ENCODE measurements at regions not wholly inside any gene's neighbourhood (a gene's known extent, or its start where the extent isn't known, plus 50 kb on each side); places are given as distances from the start of the nearest gene placed in this dataset.
A peak's percentile ranks its signal among the peaks of the same experiment; 100 is the strongest.

DNA sequence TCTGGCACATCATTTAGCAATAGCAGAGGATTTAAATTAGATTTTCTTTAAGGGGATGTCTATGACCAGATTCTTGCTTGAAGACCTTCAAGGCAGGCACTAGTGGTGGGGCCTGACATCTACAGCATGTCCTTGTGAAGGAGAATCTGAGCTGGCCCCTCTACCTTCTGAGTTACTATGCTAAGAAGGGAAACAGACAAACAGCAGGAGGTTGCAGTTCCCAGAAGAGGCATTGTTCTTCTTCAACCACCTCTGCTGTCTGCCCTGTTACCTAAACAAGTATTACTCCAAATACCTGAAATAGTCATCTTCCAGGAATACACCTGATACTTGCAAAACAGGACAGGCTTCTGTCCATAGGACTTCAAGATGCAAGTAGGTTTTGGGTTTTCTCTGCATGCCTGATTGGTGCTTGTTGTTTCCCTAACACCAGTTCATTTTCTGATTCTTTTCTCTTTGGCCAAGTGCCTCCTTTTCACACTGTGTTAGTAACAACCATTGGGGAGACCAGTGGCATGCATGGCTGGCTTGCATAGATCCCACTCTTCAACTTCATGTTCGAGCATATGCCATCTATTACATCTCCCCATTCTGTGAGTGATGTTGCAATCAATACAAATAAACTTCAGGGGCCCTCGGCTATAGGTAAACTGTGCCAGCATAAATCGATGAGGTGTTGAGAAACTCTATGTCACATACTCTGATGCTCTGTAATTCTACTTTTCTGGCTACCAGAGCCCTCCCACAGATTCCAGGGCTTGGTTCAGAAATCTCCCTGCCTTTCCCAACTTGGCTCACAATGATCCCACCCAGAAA is 93.0 kb upstream of the DUSP10 start:
- DNase-seq: no peak

DNA sequence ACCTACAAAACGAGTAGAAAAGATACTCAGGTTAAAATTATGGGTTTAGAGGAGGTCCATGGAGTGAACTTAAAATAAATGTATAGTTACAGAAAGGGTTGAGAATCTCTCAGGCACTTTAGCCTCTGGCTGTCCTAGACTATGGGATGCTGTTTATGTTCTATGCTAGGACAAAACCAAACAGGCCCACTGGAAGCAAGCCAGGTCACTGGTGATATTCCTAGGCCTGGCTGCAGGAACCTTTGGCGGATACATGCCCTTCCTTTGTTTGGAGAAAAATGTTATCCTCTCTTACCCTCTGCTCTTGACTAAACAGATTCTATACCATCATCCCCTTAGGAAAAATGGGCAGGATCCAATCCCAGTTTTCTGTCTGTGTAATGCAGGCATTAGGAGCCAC is 90.7 kb upstream of the DUSP10 start:
- no peak for DNase-seq

DNA sequence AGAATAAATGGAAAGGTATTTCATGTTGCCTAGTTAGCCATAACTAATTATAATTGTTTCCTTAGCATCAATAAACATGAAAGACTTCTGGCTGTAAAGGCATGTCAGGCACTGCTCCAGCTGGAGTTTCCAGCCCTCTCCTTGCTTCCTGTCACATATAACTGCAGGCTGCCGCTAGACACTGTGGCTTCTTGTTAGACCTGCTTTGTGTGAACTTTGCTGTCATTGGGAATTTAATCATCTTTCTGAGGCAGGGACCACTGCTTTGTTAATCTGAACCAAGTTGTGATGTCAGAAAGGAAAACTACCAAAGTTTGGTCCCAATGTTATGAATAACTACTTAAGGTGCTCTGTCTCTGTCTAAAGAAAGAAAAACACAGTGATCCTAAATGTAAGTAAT is 90.3 kb upstream of the DUSP10 start:
- DNase-seq: no peak

- peak; percentile 94 for DNase-seq
These were observed 87.6 kb upstream of the DUSP10 start for GRCh38 chr1:221829327-221830015.

DNA sequence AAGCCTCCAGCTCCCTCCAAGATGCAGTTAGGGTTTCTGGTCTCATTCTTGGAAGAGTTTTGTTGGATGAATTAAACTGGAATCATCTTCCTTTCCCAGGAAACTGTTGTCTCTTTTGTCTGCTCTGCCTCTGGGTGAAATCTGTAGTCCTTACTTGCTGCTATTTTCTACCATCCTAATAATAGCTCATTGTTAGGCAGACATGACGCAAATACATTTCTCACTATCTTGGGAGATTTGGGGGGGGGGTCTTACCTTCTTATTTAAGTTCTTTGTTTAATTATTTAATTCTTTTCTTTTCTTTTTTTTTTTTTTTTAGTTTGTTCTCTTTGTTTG is 85.4 kb upstream of the DUSP10 start:
- no peak for DNase-seq

GRCh38 chr1:221824909-221825308 is 83.0 kb upstream of the DUSP10 start:
- DNase-seq: no peak

- DNase-seq: peak; percentile 67
These were observed 82.1 kb upstream of the DUSP10 start for GRCh38 chr1:221824025-221824424.

DNA sequence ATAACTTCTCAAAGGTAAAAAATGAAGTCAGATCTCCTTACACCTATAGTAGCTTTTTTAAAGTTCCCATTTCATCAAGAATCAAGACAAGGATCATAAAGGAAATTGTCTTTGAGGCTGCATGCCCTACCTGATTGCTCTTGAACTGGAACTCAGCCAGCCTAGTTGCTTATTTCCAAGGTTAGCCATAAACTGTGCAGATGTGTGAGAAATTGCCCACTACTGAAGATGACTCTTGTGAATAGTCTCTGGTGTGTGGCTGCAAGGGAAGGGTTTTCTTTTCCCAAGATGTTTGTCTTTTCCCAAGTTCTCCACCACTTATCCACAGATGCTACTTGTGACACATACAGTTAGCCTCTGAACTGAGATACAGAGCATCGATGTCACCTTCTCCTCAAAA is 81.7 kb upstream of the DUSP10 start:
- DNase-seq: no peak

GRCh38 chr1:221823149-221823548 is 81.3 kb upstream of the DUSP10 start:
- no peak for DNase-seq

DNA sequence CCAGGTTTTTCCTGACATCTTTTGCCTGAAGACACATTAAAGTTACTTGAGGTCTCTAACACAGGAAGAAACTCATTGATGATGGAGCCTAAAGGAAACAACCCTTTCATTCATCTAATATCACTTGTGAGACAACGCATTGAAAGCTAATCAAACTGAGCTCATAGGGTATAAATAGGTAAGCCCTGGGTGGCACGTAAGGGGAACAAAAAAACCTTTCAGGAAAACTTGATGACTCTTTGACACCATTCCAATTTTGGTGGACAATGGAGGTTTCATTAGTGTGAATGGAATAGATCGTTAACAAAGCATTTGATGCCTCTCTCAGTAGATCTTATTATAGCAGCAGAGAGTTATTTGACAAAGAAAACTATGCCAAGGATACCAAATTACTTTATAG is 80.7 kb upstream of the DUSP10 start:
- DNase-seq: no peak

GRCh38 chr1:221816899-221817298 is 75.0 kb upstream of the DUSP10 start:
- DNase-seq: peak; percentile 94

DNA sequence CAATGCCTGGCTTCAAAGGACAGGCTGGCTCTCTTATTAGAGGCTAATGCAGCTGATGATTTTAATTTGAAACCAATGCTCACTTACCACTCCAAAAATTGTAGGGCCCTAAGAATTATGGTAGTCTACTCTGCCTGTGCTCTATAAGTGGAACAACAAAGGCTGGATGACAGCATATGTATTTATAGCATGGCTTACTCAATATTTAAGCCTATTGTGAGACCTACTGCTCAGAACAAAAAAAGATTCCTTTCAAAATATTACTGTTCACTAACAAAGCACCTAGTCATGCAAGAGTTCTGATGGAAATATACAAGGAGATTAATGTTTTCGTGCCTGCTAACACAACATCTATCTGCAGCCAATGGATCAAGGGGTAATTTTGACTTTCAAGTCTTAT is 73.8 kb upstream of the DUSP10 start:
- DNase-seq: no peak

DNA sequence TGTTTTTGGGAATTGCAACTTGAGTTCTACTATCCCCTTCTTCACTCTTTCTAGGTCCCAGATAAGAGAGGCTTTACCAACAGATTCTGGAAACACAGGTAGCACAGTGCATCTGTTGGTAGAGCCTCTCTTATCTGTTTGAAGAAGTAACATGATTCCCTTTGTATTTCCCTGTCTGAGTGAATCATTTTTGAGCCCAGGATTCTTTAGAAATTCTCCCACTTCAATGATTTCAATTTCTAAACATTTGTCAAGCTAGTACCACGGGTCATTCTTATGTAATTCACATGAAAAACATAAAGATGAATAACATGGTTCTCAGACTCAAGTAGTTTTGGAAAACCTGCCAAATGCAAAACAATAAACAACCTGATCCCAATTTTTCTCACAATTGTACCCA is 72.0 kb upstream of the DUSP10 start:
- DNase-seq: no peak

DNA sequence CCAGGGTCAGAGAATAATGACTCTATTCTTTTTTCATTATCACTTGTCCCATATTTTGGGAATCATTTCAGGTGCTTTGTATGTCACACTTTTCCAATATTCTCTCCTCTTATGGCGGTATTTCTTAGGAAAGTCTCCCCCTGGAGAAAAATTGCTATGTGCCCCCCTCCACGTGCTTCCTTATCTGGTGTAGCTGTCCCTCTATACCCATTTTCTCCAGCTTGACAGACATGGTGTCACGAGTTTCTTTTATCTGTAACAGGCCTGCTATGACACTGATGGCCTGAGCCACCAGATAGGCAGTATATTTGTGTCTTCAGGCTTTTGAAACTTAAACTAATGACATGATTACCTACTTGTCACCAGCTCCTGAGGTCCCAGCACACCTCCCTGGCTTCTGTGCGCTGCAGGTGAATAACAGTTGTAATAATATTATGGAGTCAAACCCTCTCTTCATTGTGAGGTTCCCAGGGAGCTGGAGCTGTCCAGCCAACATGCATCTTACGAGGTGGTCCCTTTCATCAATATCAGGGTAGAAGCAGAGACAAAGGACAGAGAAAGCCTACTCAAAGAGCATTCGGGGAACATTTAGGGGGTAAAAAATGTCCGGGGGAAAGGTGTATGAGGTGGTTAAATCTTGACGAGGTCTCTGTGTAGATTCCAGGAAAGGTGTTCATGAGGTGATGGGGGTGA is 71.2 kb upstream of the DUSP10 start:
- no peak for DNase-seq

DNA sequence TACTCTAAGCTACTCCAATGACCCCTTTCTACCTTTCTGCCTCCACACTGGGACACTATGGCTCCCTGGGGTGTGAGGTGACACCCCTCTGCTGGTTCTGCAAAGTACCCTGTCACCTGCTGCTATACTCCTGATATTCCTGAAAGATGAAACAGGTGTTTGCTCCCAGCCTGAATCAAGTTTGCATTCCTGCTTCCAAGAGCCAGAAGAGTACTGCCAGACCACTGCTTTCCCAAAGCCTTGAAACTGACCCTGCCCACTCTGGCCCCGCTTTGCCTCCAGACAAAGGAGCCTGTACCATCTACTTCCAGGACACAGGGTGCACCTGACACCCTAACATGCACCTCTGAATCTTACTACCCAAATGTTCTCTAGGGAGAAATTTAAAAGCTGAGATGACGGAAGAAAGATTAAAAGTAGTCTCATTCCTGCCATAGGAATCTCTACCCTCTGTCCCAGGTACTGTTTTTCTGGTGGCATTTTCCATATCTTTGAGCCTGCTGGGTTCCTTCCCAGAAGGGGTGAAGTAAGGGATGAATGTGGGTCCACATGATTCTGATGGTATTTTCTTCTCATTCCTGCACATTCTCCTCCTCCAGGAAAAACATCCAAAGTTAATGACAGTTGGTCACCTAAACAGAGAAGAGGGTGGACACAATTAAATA is 70.3 kb upstream of the DUSP10 start:
- DNase-seq: no peak

DNA sequence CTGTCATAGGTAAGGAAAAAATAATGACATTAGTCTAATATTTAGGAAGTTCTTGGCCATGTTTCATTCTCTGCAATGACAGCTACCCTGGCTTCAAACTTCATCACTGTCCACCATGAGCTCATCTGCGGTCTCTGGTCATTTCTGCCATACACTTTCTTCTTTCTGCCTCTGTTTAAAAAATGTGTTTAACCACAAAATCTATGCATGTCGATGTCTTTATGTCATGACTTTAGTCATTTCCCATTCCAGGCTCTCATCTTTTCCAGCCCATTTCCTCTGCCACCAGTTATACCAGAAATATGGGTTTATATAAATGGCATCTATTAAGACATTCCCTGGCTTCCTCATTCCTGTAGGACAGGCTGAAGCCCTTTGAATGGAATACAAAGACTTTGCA is 68.5 kb upstream of the DUSP10 start:
- DNase-seq: peak; percentile 95

DNA sequence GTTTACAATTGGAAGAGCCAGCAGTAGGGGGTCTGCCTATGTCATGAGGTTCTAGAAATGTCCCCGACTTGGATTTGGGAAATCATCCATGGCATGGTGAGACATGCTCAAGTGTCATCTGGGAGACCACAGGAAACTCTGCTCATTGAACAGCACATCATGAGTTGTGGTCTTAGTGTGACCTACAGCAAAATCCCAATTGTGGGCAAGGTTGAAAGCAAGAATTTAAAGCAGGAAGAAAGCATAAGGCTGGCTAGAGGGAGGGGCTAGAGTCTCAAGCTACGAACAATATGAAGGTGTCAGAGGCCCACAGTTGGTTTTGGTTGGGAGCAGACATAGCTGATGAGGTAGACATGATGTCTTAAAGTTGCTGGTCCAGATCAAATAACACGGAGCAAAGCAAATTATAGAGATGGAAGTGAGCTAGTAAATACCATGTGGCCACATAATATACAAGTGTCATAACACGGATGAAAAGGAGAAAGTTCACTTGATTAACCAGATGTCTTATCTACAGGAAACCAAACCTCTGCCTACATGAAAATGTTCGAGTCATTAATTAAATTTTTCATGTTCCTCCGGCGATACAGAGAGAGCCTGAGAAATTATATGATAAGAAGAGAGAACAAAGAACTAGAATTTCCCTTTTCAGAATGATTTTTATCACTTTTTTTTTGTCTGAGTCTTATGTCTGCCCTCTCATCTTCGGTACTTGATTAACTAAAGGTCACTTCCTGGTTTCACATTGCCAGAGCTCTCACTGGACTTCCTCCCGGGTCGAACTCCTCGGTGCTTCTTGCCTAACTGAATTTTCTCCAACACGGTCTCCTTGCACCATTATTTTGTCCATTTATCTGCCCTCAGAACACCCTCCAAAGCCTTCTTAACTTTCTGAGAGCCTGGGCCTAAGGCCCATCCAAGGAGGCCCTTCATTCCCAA is 67.5 kb upstream of the DUSP10 start:
- no peak for DNase-seq

- no peak for DNase-seq
These were observed 65.1 kb upstream of the DUSP10 start for GRCh38 chr1:221806984-221807383.

DNA sequence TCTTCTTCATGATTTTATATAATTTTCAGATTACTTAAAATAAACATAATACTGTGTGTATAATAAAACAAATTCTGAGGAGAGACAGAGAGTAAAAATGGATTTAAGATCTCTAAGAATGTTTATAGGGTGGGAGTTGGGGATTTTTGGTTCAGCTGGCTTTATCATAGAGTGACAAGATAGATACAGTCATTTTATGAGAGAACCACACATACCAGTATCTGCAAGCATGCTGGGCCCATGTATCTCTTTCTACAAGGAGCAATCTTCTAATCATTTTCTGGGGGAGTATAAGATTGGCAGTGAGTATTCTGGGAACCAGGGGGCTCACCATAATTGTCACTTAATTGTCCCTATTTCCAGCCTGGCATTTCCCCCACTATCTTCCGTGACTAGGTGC is 64.3 kb upstream of the DUSP10 start:
- no peak for DNase-seq

DNA sequence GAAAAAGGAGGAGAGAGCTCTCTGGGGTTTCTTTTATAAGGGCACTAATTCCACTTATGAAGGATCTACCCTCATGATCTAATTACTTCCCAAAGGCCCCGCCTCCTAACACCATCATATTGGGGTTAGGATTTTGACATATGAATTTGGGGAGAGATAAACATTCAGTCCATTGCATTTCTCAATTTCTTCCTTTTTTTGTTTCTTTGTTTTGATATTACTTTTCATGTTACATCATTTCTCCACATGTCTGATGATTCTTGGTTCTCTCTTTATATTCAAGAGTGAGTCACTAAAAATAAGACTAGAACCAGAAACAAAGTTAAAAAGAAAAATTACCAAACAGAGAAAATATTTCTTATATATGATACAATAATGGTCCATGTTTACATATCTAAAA is 63.2 kb upstream of the DUSP10 start:
- DNase-seq: no peak

DNA sequence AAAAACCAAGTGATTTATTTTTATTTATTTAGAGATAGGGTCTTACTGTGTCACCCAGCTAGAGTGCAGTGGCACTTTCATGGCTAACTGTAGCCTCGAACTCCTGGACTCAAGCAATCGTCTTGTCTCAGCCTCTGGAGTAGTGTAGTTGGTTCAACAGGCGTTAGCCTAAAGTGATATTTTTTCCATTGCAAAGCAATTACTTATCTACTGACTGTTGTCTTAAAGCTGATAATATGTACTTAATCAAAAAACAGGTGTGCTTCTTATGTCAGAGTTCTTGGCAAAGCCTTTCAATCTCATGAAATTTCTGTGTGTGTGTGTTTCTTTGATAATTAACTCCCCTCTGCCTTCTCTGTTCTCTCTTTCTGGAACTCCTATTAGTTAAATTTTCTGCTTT is 62.4 kb upstream of the DUSP10 start:
- no peak for DNase-seq

DNA sequence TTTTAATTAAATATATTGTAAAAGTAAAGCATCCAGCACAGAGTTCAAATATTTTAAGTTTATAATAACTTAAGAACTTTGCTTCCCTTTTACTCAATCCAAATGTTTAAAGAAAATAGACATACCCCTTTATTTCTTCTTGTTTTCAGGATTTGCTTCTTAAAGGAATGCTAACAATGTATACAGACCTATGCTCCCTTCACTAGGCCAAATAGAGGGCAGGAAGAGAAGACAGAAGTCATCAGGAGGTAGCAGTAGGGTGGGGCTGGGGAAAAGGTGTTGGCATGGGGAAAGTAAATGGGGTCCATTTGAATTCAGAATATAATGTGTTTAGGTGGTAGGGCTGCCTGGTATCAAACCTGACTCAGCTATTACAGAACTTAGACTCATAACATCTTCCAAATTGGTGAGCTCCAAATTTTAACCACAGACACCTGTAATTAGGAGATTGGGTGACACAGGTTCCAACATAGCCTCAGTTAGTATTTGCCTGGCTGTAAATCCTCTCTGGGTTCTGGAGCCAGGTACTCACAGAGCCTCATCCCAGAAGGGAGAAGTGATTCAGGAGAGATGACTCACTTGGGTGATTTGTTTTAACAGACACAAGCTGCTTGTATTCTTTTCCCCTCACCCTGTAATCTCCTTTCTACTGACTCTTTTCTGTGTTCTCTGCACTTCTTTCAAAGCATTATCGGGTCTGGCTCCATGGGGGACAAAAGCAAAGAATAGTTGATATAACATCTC is 60.1 kb upstream of the DUSP10 start:
- DNase-seq: peak; percentile 72

Measured in fibroblast of upper back skin (primary cell).